ENCODE measurements at regions not wholly inside any gene's neighbourhood (a gene's known extent, or its start where the extent isn't known, plus 50 kb on each side); places are given as distances from the start of the nearest gene placed in this dataset.
"Not testable (repeated sequence)": the region's sequence is repeated elsewhere in the genome, so short reads cannot be mapped to it uniquely, and the experiment has no call there.

- H3K36me3 ChIP-seq (ENCODE audit: control insufficient read depth, insufficient read depth, low read length), result no peaks in the 10 kb centered on the region
- no peak overlapping the region for H3K4me3 ChIP-seq (ENCODE audit: low read depth, low read length)
- no peak overlapping the region for H3K27ac ChIP-seq (ENCODE audit: low read depth, low read length)
- peaks cover 18% of the 10 kb centered on the region for H3K9me3 ChIP-seq (ENCODE audit: control insufficient read depth, insufficient read depth, low read depth, low read length)
- no peaks in the 10 kb centered on the region for H3K4me1 ChIP-seq (ENCODE audit: control insufficient read depth, insufficient read depth, low read length)
- no peak overlapping the region for H3K9ac ChIP-seq (ENCODE audit: low read length)
- no peaks in the 10 kb centered on the region; the same call in 1 of the 2 replicates for H3K27me3 ChIP-seq (ENCODE audit: control insufficient read depth, insufficient read depth, low read length)
These were observed 612.0 kb upstream of the ACTRT1 start for GRCh38 chrX:128664211-128664610.

- Histone ChIP-seq H3K4me3 (ENCODE audit: low read depth, low read length) (no peak overlapping the region), H3K9ac (ENCODE audit: low read length) (no peak overlapping the region), H3K27ac (ENCODE audit: low read depth, low read length) (no peak overlapping the region), H3K36me3 (ENCODE audit: control insufficient read depth, insufficient read depth, low read length) (no peaks in the 10 kb centered on the region), H3K9me3 (ENCODE audit: control insufficient read depth, insufficient read depth, low read depth, low read length) (peaks cover 20% of the 10 kb centered on the region), H3K27me3 (ENCODE audit: control insufficient read depth, insufficient read depth, low read length) (no peaks in the 10 kb centered on the region; the same call in 1 of the 2 replicates), H3K4me1 (ENCODE audit: control insufficient read depth, insufficient read depth, low read length) (peaks cover 28% of the 10 kb centered on the region)
These were observed 601.4 kb upstream of the ACTRT1 start for GRCh38 chrX:128653524-128654060.

GRCh38 chrX:128650326-128650725 lies 598.1 kb upstream of the ACTRT1 start:
- Histone ChIP-seq H3K4me1 (ENCODE audit: control insufficient read depth, insufficient read depth, low read length) (peaks cover 24% of the 10 kb centered on the region), H3K27ac (ENCODE audit: low read depth, low read length) (no peak overlapping the region), H3K4me3 (ENCODE audit: low read depth, low read length) (no peak overlapping the region)

GRCh38 chrX:128634754-128635153 lies 582.6 kb upstream of the ACTRT1 start:
- H3K27ac ChIP-seq (ENCODE audit: low read depth, low read length), result no peak overlapping the region
- peaks cover 6% of the 10 kb centered on the region; the same call in 1 of the 2 replicates for H3K4me1 ChIP-seq (ENCODE audit: control insufficient read depth, insufficient read depth, low read length)
- H3K4me3 ChIP-seq (ENCODE audit: low read depth, low read length), result no peak overlapping the region
- H3K9me3 ChIP-seq (ENCODE audit: control insufficient read depth, insufficient read depth, low read depth, low read length), result no peaks in the 10 kb centered on the region
- H3K9ac ChIP-seq (ENCODE audit: low read length), result no peak overlapping the region
- no peaks in the 10 kb centered on the region; the same call in 1 of the 2 replicates for H3K27me3 ChIP-seq (ENCODE audit: control insufficient read depth, insufficient read depth, low read length)
- no peaks in the 10 kb centered on the region for H3K36me3 ChIP-seq (ENCODE audit: control insufficient read depth, insufficient read depth, low read length)

More at GRCh38 chrX:128650326-128650725, 598.1 kb upstream of the ACTRT1 start:
- no peaks in the 10 kb centered on the region; the same call in 1 of the 2 replicates for H3K27me3 ChIP-seq (ENCODE audit: control insufficient read depth, insufficient read depth, low read length)
- H3K36me3 ChIP-seq (ENCODE audit: control insufficient read depth, insufficient read depth, low read length), result no peaks in the 10 kb centered on the region
- H3K9ac ChIP-seq (ENCODE audit: low read length), result no peak overlapping the region
- H3K9me3 ChIP-seq (ENCODE audit: control insufficient read depth, insufficient read depth, low read depth, low read length), result no peaks in the 10 kb centered on the region

- no peaks in the 10 kb centered on the region for H3K4me1 ChIP-seq (ENCODE audit: control insufficient read depth, insufficient read depth, low read length)
These were observed 571.2 kb upstream of the ACTRT1 start for GRCh38 chrX:128623361-128623760.

GRCh38 chrX:128622296-128622695 lies 570.1 kb upstream of the ACTRT1 start:
- Histone ChIP-seq H3K27ac (ENCODE audit: low read depth, low read length) (no peak overlapping the region), H3K9ac (ENCODE audit: low read length) (no peak overlapping the region), H3K36me3 (ENCODE audit: control insufficient read depth, insufficient read depth, low read length) (no peaks in the 10 kb centered on the region), H3K4me3 (ENCODE audit: low read depth, low read length) (no peak overlapping the region), H3K27me3 (ENCODE audit: control insufficient read depth, insufficient read depth, low read length) (no peaks in the 10 kb centered on the region; the same call in 1 of the 2 replicates), H3K4me1 (ENCODE audit: control insufficient read depth, insufficient read depth, low read length) (no peaks in the 10 kb centered on the region), H3K9me3 (ENCODE audit: control insufficient read depth, insufficient read depth, low read depth, low read length) (peaks cover 5% of the 10 kb centered on the region)

More at GRCh38 chrX:128623361-128623760, 571.2 kb upstream of the ACTRT1 start:
- Histone ChIP-seq H3K9me3 (ENCODE audit: control insufficient read depth, insufficient read depth, low read depth, low read length) (peaks cover 5% of the 10 kb centered on the region), H3K4me3 (ENCODE audit: low read depth, low read length) (no peak overlapping the region), H3K36me3 (ENCODE audit: control insufficient read depth, insufficient read depth, low read length) (no peaks in the 10 kb centered on the region), H3K27me3 (ENCODE audit: control insufficient read depth, insufficient read depth, low read length) (no peaks in the 10 kb centered on the region; the same call in 1 of the 2 replicates), H3K9ac (ENCODE audit: low read length) (no peak overlapping the region), H3K27ac (ENCODE audit: low read depth, low read length) (no peak overlapping the region)

- Histone ChIP-seq H3K27ac (ENCODE audit: low read depth, low read length) (no peak overlapping the region), H3K9ac (ENCODE audit: low read length) (no peak overlapping the region), H3K4me1 (ENCODE audit: control insufficient read depth, insufficient read depth, low read length) (no peaks in the 10 kb centered on the region), H3K27me3 (ENCODE audit: control insufficient read depth, insufficient read depth, low read length) (no peaks in the 10 kb centered on the region), H3K36me3 (ENCODE audit: control insufficient read depth, insufficient read depth, low read length) (no peaks in the 10 kb centered on the region), H3K9me3 (ENCODE audit: control insufficient read depth, insufficient read depth, low read depth, low read length) (peaks cover 5% of the 10 kb centered on the region), H3K4me3 (ENCODE audit: low read depth, low read length) (no peak overlapping the region)
These were observed 567.3 kb upstream of the ACTRT1 start for GRCh38 chrX:128619490-128619889.

GRCh38 chrX:128616933-128617332 lies 564.7 kb upstream of the ACTRT1 start:
- no peaks in the 10 kb centered on the region for H3K4me1 ChIP-seq (ENCODE audit: control insufficient read depth, insufficient read depth, low read length)
- H3K9me3 ChIP-seq (ENCODE audit: control insufficient read depth, insufficient read depth, low read depth, low read length), result no peaks in the 10 kb centered on the region
- H3K27ac ChIP-seq (ENCODE audit: low read depth, low read length), result no peak overlapping the region
- no peak overlapping the region for H3K9ac ChIP-seq (ENCODE audit: low read length)
- H3K4me3 ChIP-seq (ENCODE audit: low read depth, low read length), result no peak overlapping the region
- H3K36me3 ChIP-seq (ENCODE audit: control insufficient read depth, insufficient read depth, low read length), result no peaks in the 10 kb centered on the region
- no peaks in the 10 kb centered on the region for H3K27me3 ChIP-seq (ENCODE audit: control insufficient read depth, insufficient read depth, low read length)

GRCh38 chrX:128606817-128607216 lies 554.6 kb upstream of the ACTRT1 start:
- not testable (repeated sequence) for H3K4me3 ChIP-seq (ENCODE audit: low read depth, low read length); H3K27ac ChIP-seq (ENCODE audit: low read depth, low read length); H3K36me3 ChIP-seq (ENCODE audit: control insufficient read depth, insufficient read depth, low read length); H3K9me3 ChIP-seq (ENCODE audit: control insufficient read depth, insufficient read depth, low read depth, low read length); H3K9ac ChIP-seq (ENCODE audit: low read length); H3K4me1 ChIP-seq (ENCODE audit: control insufficient read depth, insufficient read depth, low read length); H3K27me3 ChIP-seq (ENCODE audit: control insufficient read depth, insufficient read depth, low read length)

- H3K27ac ChIP-seq (ENCODE audit: low read depth, low read length); H3K4me3 ChIP-seq (ENCODE audit: low read depth, low read length); H3K27me3 ChIP-seq (ENCODE audit: control insufficient read depth, insufficient read depth, low read length); H3K4me1 ChIP-seq (ENCODE audit: control insufficient read depth, insufficient read depth, low read length); H3K9ac ChIP-seq (ENCODE audit: low read length); H3K9me3 ChIP-seq (ENCODE audit: control insufficient read depth, insufficient read depth, low read depth, low read length); H3K36me3 ChIP-seq (ENCODE audit: control insufficient read depth, insufficient read depth, low read length): not testable (repeated sequence)
These were observed 554.2 kb upstream of the ACTRT1 start for GRCh38 chrX:128606357-128606756.

- Histone ChIP-seq H3K9ac (ENCODE audit: low read length) (no peak overlapping the region), H3K27ac (ENCODE audit: low read depth, low read length) (no peak overlapping the region), H3K36me3 (ENCODE audit: control insufficient read depth, insufficient read depth, low read length) (no peaks in the 10 kb centered on the region), H3K4me3 (ENCODE audit: low read depth, low read length) (no peak overlapping the region), H3K27me3 (ENCODE audit: control insufficient read depth, insufficient read depth, low read length) (no peaks in the 10 kb centered on the region; the same call in 1 of the 2 replicates), H3K4me1 (ENCODE audit: control insufficient read depth, insufficient read depth, low read length) (peaks cover 4% of the 10 kb centered on the region; the same call in 1 of the 2 replicates), H3K9me3 (ENCODE audit: control insufficient read depth, insufficient read depth, low read depth, low read length) (no peaks in the 10 kb centered on the region)
These were observed 549.5 kb upstream of the ACTRT1 start for GRCh38 chrX:128601706-128602105.
